ENCODE measurements at regions not wholly inside any gene's neighbourhood (a gene's known extent, or its start where the extent isn't known, plus 50 kb on each side); places are given as distances from the start of the nearest gene placed in this dataset.

GRCh38 chr1:47703981-47704596 is 266.2 kb downstream of the FOXD2 start:
- H2BK5ac ChIP-seq (ENCODE audit: low read depth, low read length): no peak overlapping the region
- DNase-seq (ENCODE audit: low read depth in 1 of 2, low spot score in 2 of 2) (no peak), FAIRE-seq (no peak)
- H2BK20ac ChIP-seq (ENCODE audit: low read length): no peak overlapping the region
- no peak overlapping the region for H3K23ac ChIP-seq (ENCODE audit: insufficient read length)
- no peak overlapping the region for H2BK15ac ChIP-seq (ENCODE audit: low read length)
- H4K91ac ChIP-seq (replicated peaks; ENCODE audit: insufficient read length, low read length): no peak overlapping the region
- H3K27ac ChIP-seq (ENCODE audit: low read depth, low read length): no peak overlapping the region
- H4K5ac ChIP-seq (ENCODE audit: insufficient read length, low read depth, low read length): no peak overlapping the region
- H3K9ac ChIP-seq (replicated peaks in 1 of 4; ENCODE audit: extremely low read depth in 1 of 4, low read depth in 3 of 4, low read length in 3 of 4): no peak overlapping the region
- no peak overlapping the region for H2BK12ac ChIP-seq (ENCODE audit: low read depth, low read length)
- H2BK120ac ChIP-seq (replicated peaks; ENCODE audit: low read depth, low read length): no peak overlapping the region
- H2AFZ ChIP-seq (ENCODE audit: low read length): no peak overlapping the region
- no peak overlapping the region for H3K14ac ChIP-seq (ENCODE audit: insufficient read length)
- H3K4me1 ChIP-seq (replicated peaks in 1 of 4; ENCODE audit: control insufficient read depth in 3 of 4, insufficient read depth in 4 of 4, low read length in 3 of 4): peaks cover 0 to 9% (median 1%) of the 10 kb centered on the region in 4 experiments; a peak in 3 of 7 replicates
- TF ChIP-seq BACH1 (IDR thresholded peaks at IDR 0.05; ENCODE audit: low read length) (no peak), FOSL1 (IDR thresholded peaks at IDR 0.05; ENCODE audit: insufficient read depth, low read depth, low read length) (no peak), RAD21 (IDR thresholded peaks at IDR 0.05 in 1 of 2, conservative IDR thresholded peaks at IDR 0.05 in 1 of 2; ENCODE audit: low read depth in 2 of 2, low read length in 2 of 2) (peak; percentile 20 to 42; a peak in 3 of 4 replicates), CTCF (IDR thresholded peaks at IDR 0.05; ENCODE audit: control extremely low read depth in 1 of 3, insufficient read depth in 1 of 3, low read depth in 1 of 3, low read length in 3 of 3) (peak in 1 of 3 experiments; percentile 4; a peak in 1 of 4 replicates), CHD1 (IDR thresholded peaks at IDR 0.05; ENCODE audit: low read depth, low read length) (no peak)
- no peak overlapping the region for H3K56ac ChIP-seq (replicated peaks; ENCODE audit: insufficient read length, low read depth, low read length)
- no peaks in the 10 kb centered on the region for H3K36me3 ChIP-seq (ENCODE audit: control insufficient read depth in 2 of 4, insufficient read depth in 4 of 4, low read length in 3 of 4)
- 79% methylated on average over 8 of the region's 8 CpGs; no CpG with 5 or more reads in 1 of the 2 experiments for WGBS, 2 experiments (ENCODE audit: extremely low coverage in 1 of 2, insufficient coverage in 1 of 2, insufficient read length in 1 of 2, insufficient replicate concordance in 2 of 2, low coverage in 1 of 2, low lambda C conversion rate in 2 of 2, missing lambda C conversion rate in 1 of 2)
- no peak overlapping the region for H3K4ac ChIP-seq (replicated peaks; ENCODE audit: insufficient read length, low read depth, low read length)
- H3K18ac ChIP-seq (ENCODE audit: extremely low read depth, low read length): no peak overlapping the region
- no peaks in the 10 kb centered on the region for H3K79me2 ChIP-seq (ENCODE audit: control insufficient read depth in 1 of 2, insufficient read depth in 2 of 2, low read length in 2 of 2)
- no peak overlapping the region for H4K8ac ChIP-seq (ENCODE audit: extremely low read depth, insufficient read depth, low read length)
- no peak overlapping the region for H3K4me3 ChIP-seq (ENCODE audit: extremely low read depth in 1 of 4, insufficient read depth in 2 of 4, low read depth in 3 of 4, low read length in 4 of 4)
- H3K79me1 ChIP-seq (ENCODE audit: low read depth, low read length): no peaks in the 10 kb centered on the region
- H3K4me2 ChIP-seq (ENCODE audit: insufficient read depth in 1 of 2, low read depth in 2 of 2, low read length in 2 of 2): no peak overlapping the region
- H3K27me3 ChIP-seq (replicated peaks in 1 of 4; ENCODE audit: control insufficient read depth in 3 of 4, extremely low read depth in 1 of 4, insufficient read depth in 3 of 4, low read length in 3 of 4): peaks cover 19 to 34% (median 32%) of the 10 kb centered on the region in 4 experiments
- H4K20me1 ChIP-seq (replicated peaks in 1 of 2; ENCODE audit: control insufficient read depth in 1 of 2, insufficient read depth in 2 of 2, low read length in 2 of 2): no peaks in the 10 kb centered on the region
- ChIA-PET CTCF (ENCODE audit: partially characterized antibody) (interaction anchor here (0.6 to 13.2 kb wide), 17 partner anchors 9 to 1785 kb away, joined by 3 to 172 read pairs (median 8); partner anchors contain the start of gene FOXD2), POLR2A (ENCODE audit: partially characterized antibody) (no interaction called here)
- peaks cover 2% of the 10 kb centered on the region; the same call in 1 of the 2 replicates for H3K23me2 ChIP-seq (ENCODE audit: low read depth, low read length)
- no peaks in the 10 kb centered on the region for H3K9me3 ChIP-seq (ENCODE audit: insufficient read depth in 2 of 2, low read depth in 1 of 2, low read length in 1 of 2)
- H2AK5ac ChIP-seq (ENCODE audit: low read depth, low read length): no peak overlapping the region

All from H1 (cell line).